GM12892 (cell line): ENCODE measurements at regions not wholly inside any gene's neighbourhood (a gene's known extent, or its start where the extent isn't known, plus 50 kb on each side); places are given as distances from the start of the nearest gene placed in this dataset.

Source experiments
- DNase-seq: peaks from one replicate; pipeline ENCODE4 v3.0.0; 2011; ENCODE audit not compliant: insufficient read length
- FAIRE-seq: peaks from 2 replicates; lab custom pipeline; 2011; peaks lifted over from hg19 to GRCh38; lab: Jason Lieb, UNC
- POLR2A ChIP-seq: IDR thresholded peaks from 2 replicates; pipeline ENCODE4 v1.6.1; 2011; ENCODE audit warnings: low read depth, low read length, control low read depth
- POLR2AphosphoS5 ChIP-seq: IDR thresholded peaks from 2 replicates; pipeline ENCODE4 v1.6.1; 2011; ENCODE audit warnings: low read depth, low read length, control low read depth
- TAF1 ChIP-seq: IDR thresholded peaks from 2 replicates; pipeline ENCODE4 v1.6.1; 2011; ENCODE audit warnings: low read depth, mild to moderate bottlenecking, control low read depth, low read length, borderline replicate concordance

DNA sequence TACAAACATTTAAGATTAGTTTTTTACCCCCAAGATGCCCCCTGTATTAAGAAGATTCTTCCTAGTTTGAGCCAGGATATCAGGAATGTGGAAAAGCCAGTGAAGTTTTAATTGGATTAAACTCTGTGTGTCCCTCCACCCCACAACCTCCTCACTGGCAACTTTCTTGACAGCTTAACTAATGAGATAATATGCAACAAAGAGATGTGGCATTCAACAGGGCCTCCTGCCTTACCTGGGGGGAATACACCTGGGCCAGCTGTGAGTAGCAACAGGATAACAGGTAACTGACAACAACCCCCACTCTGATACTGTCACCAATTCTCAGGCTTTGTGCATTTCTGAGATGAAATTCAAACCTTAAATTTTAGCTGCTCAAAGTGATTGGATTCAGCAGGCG is 512.3 kb downstream of the TFAP2B start:
- no peak for DNase-seq
- TF ChIP-seq POLR2A (no peak), POLR2AphosphoS5 (no peak), TAF1 (no peak)
- FAIRE-seq = no peak

GRCh38 chr6:51335543-51335942 is 516.9 kb downstream of the TFAP2B start:
- FAIRE-seq (no peak), DNase-seq (no peak)
- TF ChIP-seq TAF1 = no peak
- no peak for TF ChIP-seq POLR2AphosphoS5
- no peak for TF ChIP-seq POLR2A

- TF ChIP-seq POLR2A (no peak), TAF1 (no peak), POLR2AphosphoS5 (no peak)
- DNase-seq (no peak), FAIRE-seq (no peak)
Measured at GRCh38 chr6:51336185-51336584, 517.5 kb downstream of the TFAP2B start.

GRCh38 chr6:51337277-51337676 is 518.6 kb downstream of the TFAP2B start:
- DNase-seq (no peak), FAIRE-seq (no peak)

GRCh38 chr6:51339108-51339507 is 520.4 kb downstream of the TFAP2B start:
- FAIRE-seq = no peak
- TF ChIP-seq POLR2A (no peak), POLR2AphosphoS5 (no peak), TAF1 (no peak)
- no peak for DNase-seq

More at GRCh38 chr6:51337277-51337676, 518.6 kb downstream of the TFAP2B start:
- TF ChIP-seq POLR2AphosphoS5 (no peak), POLR2A (no peak), TAF1 (no peak)

GRCh38 chr6:51339728-51340127 is 521.1 kb downstream of the TFAP2B start:
- TF ChIP-seq POLR2AphosphoS5 (no peak), TAF1 (no peak)
- FAIRE-seq (no peak), DNase-seq (no peak)

- FAIRE-seq (no peak), DNase-seq (no peak)
- TF ChIP-seq POLR2A (no peak), POLR2AphosphoS5 (no peak), TAF1 (no peak)
Measured at GRCh38 chr6:51342393-51342792, 523.7 kb downstream of the TFAP2B start.

DNA sequence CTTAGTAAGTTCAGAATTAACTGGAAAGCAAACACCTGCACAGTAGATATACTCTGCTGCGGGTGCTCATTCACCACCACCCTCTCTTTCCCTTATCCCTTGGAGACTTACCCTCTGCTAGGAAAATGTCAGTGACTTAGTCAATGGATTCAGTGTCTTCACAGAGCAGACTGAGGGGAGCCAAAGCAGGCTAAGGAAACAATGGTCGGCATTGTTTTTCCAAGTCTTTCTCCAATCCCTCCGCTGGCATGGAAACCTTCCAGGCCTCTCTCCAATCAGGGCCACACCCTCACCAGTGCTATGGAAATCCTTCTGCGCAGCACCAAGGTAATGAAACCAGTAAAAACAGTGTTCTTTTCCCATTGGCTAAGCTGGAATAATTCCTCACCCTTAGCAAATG is 531.2 kb downstream of the TFAP2B start:
- TF ChIP-seq POLR2AphosphoS5 (no peak), TAF1 (no peak), POLR2A (no peak)
- FAIRE-seq (no peak), DNase-seq (no peak)

- TF ChIP-seq POLR2AphosphoS5 = no peak
- TF ChIP-seq POLR2A = no peak
- no peak for TF ChIP-seq TAF1
- no peak for FAIRE-seq
- no peak for DNase-seq
Measured at GRCh38 chr6:51350308-51350904, 531.7 kb downstream of the TFAP2B start.

- no peak for FAIRE-seq
- TF ChIP-seq POLR2AphosphoS5 (no peak), TAF1 (no peak), POLR2A (no peak)
- DNase-seq = no peak
Measured at GRCh38 chr6:51352506-51353029, 533.9 kb downstream of the TFAP2B start.

GRCh38 chr6:51360287-51360686 is 541.6 kb downstream of the TFAP2B start:
- DNase-seq = no peak
- no peak for FAIRE-seq
- TF ChIP-seq TAF1 = no peak
- TF ChIP-seq POLR2AphosphoS5 = no peak
- TF ChIP-seq POLR2A = no peak

DNA sequence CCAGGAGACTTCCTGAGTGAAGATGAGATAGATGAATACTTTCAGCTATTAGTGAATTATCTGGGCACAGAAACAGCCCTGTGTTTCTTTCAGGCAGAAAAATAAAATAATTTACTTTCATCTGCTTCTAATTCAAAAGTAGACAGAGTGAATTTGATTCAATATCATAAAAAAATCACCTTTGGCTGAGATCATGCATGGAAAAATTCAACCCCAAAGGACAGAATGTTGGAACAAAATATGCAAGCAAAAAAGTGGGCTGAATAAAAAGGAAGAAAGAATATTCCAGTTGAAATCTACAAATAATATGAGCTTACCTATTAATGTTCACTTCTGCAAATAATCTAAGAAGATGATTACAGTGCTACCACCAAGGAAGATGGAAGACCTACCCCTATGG is 546.9 kb downstream of the TFAP2B start:
- DNase-seq (no peak), FAIRE-seq (no peak)
- TF ChIP-seq POLR2AphosphoS5 (no peak), TAF1 (no peak), POLR2A (no peak)

- DNase-seq = no peak
- FAIRE-seq = no peak
Measured at GRCh38 chr6:51369485-51369884, 550.8 kb downstream of the TFAP2B start.

More at GRCh38 chr6:51369485-51369884, 550.8 kb downstream of the TFAP2B start:
- TF ChIP-seq TAF1 (no peak), POLR2AphosphoS5 (no peak)
